NCI-H1048 (cell line): ENCODE measurements at regions not wholly inside any gene's neighbourhood (a gene's known extent, or its start where the extent isn't known, plus 50 kb on each side); places are given as distances from the start of the nearest gene placed in this dataset.
"Not testable (repeated sequence)": the region's sequence is repeated elsewhere in the genome, so short reads cannot be mapped to it uniquely, and the experiment has no call there.

Experiments
- DNase-seq: peaks from one replicate; lab custom pipeline; 2025; lab: John Stamatoyannopoulos, UW

DNA sequence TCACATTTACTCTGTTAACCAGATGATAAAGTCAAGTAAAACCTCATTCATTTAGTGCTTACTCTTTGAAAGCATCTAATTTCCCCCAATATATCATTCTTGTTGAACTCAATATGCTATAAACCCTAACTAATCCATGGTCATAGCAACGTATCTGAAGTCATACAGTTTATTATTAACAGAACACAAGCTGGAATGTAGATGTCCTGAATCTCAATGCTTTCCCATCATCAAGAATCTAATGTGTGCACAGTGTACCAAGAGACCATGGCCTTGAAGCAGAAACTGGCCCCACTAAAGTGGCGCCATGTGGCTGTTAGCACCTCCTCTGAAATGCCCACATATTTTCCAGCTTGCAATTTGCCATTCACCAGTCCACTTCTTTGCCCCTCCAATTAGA is 245.8 kb downstream of the SOX9 start:
- no peak for DNase-seq

DNA sequence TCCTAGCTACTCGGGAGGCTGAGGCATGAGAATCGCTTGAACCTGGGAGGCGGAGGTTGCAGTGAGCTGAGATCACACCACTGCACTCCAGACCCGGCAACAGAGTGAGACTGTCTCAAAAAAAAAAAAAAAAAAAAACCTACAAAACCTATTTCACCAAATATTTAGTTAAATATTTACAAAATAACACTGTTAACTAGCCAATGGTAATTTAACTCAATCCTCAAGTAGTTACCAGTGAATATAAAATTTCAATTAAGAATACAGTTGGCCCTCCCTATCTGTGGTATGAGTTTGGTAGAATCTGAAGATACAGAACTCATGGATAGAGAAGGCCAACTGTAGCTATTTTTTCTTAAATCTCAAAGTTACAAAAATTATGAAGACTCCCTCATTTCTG is 247.4 kb downstream of the SOX9 start:
- no peak for DNase-seq

DNA sequence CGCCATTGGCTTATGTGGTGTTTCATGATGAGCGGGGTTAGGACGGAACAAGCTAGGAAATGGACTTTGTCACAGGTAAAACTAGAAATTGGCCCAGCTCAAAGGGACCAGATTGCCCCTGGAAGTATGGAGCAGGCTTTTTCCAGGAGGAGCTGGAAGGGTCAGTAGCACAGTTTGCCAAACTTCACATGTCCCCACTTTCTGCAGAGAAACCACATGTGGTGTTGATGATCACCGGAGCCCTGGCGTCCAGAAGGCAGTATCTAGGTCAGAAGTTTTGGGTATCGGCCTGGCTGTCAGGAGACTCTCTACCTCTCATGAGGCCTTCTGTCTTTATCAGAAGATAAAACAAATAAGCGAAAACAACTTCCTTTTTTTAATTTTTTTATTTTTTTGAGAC is 248.5 kb downstream of the SOX9 start:
- no peak for DNase-seq

DNA sequence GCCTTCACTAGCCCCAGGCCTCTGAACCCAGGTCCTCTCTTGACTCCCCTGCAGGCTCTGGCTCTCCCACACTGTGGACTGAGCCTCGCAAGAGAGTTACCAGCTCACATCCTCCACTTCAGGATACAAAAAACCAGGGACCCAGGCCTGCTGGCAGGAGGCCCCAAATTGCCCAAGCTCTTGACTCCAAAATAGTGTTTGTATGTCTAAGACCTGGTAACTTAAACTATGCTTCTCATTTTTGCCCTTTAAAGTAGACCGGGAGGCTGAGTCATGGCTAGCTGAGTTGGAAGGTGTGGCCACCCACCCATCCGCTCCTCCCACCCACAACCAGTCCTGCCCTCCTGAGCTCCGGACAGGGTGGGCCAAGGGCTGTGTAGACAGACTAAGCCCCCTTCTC is 250.0 kb downstream of the SOX9 start:
- DNase-seq = no peak

DNA sequence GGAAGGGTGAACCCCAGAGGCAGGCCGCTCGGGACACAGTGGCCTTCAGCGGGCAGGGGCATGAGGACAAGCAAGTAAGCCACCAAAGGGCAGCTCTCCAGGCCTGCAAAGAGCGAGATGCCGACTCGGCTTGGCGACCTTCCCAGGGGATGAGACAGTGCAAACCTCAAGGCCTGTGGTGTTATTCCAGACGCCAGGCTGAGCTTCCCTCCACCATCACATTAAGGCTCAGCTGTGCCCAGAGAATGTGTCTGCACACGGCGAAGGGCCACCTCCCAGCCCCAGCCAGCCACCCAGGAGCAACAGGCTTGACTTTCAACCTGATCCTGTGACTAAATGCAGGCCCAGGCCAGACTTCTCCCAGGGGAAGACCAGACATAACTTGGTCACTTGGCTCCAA is 251.4 kb downstream of the SOX9 start:
- DNase-seq = no peak

DNA sequence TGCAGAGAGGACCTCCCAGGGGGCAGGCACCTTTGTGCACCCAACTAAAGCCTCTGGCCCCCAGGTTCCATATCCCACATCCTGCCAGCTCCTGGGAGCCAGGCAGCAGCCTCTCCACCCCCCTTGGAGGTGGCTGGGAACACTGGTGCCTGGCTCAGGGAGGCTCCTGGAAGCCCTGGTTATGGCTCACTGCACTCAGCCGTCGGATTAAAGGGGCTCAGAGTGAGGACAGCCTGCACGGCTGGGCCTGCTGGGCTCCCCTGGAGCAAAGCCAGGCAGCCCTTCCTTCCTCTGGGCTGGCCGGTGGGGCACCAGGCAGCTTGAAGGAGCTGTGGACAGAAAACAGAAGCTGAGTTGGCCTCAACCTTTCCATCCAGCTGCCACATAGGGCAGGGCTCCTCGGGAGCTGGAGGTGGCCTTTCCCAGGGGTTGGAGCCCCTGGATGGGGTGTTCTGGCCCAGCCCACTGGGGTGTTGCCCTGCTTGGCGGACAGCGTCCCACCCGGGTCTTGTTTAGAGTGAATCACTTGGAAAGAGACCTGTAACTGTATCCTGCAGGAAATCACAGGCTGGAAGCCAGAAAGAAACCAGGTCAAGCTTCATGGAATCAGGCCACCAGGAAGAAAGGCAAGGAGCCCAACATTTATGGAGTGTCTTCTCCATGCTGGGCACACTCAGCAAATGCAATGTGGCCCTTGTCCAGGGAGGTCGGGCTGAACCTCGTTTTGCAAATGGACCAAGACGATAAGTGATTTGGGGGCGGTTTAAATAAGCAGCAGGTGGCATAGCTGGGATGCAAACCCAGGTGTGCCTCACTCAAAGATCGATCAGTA is 253.3 kb downstream of the SOX9 start:
- DNase-seq = no peak

DNA sequence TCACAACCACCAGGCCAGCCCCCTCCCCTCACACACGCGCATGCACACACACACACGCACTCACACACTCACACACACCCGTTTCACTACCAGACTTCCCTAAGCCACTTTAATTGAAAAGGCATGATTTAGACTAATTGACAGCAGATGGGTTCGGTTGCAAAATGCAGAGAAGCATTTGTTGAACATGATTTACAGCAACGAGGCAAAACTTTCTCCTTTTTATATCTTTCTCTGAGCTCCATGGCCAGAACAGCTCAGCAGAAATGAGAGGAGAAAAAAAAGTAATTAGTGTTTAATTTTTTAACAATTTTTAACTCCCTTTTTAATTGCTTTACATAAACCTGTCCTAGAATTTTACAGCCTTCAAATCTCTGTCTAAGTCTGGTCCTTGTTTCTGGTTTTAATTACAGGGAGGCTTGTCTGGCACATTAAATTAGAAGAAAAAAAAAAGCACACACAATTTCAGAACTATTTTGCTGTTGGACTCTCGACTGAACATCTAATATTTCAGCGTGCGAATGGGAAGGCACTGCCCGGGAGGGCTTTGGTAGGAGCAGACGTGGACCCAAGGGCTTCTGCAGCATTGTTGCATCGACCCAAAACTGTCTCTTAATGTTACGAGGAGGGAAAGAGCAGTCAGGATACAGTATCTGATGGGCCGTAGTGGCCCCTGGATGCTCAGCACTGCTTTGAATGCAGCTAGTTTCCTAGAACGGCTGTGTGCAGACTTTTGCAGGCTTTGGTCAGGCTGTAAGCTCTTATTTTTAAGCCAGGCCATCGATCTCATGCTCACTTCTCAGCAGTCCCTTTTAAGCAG is 255.9 kb downstream of the SOX9 start:
- no peak for DNase-seq

DNA sequence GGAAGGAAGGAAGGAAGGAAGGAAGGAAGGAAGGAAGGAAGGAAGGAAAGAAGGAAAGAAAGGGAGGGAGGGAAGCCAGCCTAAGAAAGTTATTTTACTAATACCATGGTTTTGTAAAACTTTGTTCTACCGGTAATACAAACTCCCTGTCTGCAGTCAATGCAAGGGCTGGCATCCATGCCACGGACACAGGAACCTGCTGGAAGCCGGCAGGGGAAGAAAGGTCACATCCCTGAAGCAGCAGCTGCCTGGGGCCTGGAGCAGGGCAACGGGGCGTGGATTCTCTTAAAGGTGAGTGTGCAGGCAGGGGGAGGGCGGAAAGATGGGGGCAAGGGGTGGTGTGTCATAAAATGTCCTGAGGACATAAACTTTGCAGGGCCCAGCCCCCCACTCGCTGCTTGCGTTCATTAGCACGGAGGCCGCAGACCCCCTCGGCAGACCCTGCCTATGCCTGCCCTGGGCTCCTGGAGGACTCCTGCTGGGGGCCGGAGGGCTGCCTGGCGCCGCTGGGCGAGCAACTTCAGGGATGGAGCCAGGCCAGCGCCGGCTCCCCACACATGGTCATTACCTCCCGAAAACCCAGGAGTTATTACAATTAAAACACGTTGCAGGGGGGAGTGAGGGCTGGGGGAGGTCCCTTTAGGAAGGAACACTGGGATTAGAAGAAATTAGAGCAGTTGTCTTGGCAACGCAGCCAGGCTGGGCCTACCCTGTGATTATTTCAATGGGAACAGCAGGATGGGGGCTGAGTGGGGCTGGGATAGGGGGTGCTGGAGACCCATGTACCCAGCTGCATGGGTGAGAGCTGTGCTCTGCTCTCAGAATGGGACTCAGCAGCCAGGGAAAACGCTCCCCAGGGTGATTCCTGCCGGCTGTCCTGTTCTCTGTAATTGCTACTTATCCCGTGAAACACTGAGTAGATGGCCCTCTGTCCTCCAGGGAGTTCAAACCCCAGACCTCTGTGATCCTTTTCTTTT is 257.9 kb downstream of the SOX9 start:
- no peak for DNase-seq

DNA sequence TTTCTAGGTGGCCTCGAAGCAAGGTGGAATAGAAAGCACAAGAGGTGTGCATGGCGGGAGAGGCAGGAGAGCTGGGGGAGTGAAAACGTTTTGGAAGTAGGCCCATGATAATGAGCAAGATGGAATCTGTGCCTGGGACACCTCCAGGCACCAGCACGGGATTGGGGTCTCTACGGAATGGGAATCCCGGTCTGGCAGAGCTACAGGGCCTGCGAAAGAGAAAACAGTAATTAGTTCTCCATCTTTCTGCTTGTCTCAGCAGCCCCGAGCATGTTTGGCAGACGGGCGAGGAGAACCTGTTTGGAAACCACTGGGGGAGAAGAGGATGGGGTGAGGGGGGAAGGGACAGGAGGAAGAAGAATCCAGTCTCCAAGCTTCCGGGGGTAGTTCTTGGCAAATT is 258.7 kb downstream of the SOX9 start:
- no peak for DNase-seq

DNA sequence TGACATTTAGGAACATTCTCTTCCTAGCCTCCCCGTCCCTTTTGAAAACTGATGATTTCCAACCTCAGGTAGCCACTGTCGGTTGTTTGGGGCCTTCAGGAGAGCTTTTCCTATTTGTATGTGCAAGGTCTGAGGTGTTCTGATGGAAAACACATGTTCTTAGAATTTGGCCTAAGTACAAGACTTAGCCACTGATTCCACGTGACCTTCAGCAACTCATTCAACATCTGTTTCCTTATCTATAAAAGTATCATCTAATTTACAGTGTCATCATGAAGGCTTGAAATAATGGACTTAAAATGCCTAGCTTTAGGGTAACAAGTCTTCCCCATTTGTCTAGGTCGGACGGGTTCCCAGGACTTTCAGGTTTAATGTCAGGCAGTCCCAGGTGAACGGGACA is 259.3 kb downstream of the SOX9 start:
- DNase-seq = no peak

DNA sequence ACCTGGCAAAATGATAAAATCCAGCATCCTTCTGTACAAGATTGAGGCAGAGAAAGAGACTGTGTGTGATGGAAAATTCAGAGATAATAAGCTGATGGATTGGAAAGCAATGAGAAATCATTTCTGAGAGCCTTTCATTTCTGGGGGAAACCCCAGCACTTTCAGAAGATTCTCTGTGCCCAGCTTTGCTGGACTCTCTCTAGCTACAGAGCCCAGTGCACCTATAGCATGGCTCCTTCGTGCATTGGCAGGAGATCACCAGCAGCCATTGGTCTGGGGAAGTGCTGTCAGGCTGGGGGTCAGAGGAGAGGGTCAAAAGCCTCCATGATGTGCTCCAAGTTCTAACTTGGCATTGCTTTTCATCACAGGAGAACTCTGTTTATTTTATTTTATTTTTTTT is 259.9 kb downstream of the SOX9 start:
- no peak for DNase-seq

DNA sequence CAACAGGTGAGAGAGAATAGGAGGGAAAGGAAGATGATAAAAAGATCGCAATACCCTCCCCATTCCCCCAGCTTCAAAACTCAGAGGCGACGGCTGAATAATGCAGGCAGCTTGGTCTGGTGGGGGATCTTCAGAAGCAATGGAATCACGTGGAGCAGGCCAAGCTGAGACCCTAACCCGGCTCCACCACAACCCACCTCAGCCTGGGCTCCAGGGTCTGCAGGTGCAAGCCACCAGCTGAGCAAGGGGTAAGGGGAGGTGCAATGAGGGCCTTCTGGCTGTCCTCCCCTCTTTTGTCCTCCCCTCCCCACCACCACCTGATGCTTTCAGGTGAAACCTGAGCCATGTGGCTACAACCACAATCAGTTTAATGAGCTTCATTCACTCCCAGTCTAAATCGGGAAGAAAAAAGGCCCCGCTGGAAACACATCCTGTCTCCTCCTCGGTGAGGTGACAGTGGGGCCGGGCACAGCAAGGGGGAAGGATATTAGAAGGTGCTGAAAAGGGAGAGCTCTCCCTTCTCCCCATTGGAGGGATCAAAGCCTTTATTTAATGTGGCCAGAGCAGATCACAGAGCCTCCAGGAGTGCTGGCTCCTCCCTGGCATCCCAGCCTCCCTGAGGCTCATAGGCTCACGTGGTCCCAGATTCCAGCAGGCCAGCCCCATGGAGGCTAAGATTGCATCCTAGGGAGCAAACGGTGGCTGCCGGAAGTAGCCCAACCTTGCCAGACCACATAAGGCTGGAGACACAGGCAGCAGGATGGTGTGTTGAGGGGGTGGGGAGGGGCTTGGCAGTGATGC is 261.0 kb downstream of the SOX9 start:
- no peak for DNase-seq

DNA sequence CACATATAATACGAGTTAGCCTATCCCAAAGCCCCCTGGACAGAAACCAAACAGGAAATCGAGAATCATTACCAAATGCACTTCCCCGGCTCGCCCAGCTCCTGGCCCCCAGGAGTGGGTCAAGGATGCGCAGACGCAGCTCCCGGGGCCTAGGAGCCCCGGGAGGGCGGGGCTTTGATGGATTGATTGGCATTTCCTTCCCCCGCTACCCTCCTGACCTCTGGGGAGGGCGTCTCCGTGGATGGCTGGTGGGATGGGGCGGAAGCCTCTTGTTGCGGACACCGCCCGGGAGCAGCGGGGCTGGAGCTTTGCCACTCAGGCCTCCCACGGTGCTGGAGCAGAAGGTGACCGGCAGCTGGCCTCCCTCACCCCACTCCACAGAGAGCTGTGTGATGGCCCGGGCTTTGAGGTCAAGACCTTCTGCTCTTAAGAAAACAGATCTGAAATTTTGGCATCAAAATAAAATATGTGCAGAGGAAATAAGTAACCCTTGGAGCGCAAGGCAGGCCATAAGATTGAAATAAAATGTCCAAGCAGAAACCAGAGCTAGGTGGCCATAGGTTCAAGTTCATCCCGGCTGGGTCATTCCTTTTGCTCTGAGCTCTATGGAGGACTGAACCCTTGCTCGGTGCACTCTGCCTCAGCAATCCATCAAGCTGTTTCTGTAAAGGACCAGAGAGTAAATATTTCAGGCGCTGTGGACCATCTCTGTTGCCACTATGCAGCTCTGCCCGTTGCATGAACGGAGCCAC is 262.3 kb downstream of the SOX9 start:
- no peak for DNase-seq

DNA sequence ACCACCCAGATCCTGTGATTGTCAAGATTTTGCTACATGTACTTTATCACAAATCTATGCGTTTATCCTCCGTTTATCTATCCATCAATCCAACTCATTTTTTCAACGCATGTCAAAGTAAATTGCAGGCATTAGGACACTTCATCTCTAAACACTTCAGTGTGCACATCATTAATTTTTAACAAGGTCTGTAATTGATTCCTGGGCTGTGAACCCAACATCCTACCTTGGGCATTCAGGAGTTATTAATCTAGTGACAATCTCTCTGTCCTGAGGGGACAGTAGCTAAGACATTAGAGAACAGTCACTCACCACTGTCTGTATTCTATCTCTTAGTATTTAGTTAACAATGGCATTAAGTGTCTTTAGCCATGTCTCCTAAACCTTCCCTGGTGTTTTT is 264.7 kb downstream of the SOX9 start:
- no peak for DNase-seq

DNA sequence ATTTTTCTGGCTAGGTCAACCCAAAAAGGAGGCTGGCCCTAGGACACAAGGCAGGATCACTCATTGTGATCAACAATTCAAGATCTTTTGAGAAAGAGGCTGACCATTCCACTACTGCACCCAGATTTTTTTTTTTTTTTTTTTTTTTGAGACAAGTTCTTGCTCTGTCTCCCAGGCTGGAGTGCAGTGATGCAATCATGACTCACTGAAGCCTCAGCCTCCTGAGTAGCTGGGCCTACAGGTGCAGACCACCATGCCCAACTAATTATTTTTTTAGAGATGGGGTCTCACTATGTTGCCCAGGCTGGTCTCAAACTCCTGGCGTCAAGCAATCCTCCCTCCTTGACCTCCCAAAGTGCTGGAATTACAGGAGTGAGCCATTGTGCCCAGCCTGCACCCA is 265.4 kb downstream of the SOX9 start:
- DNase-seq = not testable (repeated sequence)

DNA sequence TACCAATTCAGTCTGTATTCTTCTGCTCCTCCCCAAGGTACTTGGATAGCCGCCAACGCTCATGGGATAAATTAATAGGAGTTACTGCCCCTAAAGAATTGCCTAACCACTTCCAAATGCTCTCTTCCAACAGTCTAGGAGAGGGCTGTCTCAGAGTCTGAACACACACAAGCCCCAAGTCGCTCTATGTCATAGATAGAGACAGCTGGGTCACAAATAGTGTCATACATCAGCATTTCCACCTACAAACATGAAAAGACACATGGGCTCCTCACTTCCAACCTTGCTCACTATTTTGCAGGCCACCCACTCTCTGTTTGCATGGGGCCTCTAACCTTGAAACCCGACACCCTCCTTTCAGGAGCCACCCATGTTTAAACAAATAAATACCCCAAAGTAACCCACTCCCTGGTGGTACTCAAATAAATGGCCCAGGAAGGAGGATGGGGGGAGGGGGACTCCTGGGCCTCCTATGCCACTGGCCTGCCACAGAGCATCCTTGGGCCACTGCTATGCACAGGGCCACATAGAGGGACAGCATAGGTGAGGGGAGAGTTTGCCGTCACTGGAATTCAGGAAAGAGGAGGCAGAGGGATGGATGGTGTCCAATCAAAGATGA is 265.9 kb downstream of the SOX9 start:
- DNase-seq = no peak

DNA sequence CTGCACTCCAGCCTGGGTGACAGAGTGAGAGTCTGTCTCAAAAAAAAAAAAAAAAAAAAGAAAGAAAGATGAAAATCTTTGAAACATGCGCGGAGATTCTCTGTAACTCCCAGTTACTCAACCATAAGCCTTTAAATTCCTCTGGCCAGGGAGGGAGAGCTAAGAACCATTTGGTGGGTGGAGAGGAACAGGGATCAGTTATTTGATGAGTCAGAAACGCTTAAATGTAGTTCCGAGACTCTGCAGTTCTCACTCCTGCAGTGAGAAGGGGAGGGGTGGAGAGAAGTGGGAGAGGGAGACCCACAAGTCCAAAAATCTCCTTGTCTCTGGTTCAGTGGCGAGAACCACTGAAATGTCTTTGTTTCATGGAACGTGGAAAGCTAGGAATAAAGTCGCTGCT is 266.7 kb downstream of the SOX9 start:
- no peak for DNase-seq

DNA sequence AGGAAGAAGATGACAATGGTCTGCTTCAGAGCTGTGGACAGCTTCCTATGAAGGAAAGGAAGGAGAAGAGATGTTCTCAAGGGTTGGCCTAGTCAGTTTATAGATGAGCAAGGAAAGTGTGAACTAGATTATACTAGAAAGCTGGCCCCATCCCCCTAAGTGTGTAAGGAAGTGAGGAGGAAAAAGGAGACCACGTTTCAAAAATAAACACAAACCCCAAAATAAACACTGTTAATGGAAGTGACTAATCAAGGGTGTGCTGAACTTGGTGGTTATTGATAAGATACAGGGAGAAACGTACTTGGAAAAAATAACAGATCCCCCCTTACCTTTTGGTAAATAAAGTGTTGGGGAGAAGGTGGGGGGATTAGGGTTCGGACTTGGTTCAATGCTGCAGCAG is 267.1 kb downstream of the SOX9 start:
- no peak for DNase-seq

DNA sequence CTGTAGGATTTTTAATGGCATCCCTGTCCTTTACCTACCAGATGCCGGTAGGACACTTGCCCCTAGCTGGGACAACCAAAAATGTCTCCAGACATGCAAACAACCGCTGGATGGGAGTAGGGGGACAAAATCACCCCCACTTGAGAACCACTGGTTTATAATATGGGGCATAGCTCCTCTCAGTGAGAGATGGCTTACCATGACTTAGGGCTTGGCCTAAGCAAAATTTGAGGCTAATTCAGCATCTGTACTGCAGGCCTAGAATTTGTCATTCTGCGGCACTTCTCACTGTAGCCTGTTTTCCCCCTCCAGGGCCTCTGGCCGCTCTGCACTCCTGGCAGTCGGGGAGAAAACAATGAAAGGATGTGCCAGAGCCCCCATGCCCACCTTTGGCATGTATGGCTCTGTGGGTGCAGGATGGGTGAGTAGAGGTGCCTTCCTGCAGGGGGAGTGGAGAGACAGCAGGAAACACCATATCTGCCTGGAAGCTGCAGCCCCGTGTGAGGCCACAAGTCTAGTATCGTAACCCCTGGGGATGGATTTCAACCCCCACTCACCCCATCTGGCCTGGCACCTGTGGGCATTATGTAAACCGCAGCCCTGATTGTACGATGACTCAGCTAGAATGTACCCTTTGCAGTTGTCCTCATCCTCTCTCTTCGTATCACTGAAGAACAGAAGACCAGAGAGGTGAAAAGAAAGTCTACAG is 268.1 kb downstream of the SOX9 start:
- DNase-seq = no peak
